VCaP (cell line): ENCODE measurements at regions not wholly inside any gene's neighbourhood (a gene's known extent, or its start where the extent isn't known, plus 50 kb on each side); places are given as distances from the start of the nearest gene placed in this dataset.

Experiments used
- H3K27ac ChIP-seq: fragments of 450-650 bp; 2 replicates; pipeline ENCODE4 v1.5.1; 2017
- TF ChIP-seq, protein P1 (sequence below): fragments of 450-650 bp; conservative IDR thresholded peaks from 2 replicates; pipeline ENCODE4 v1.5.1; 2017; ENCODE audit warnings: mild to moderate bottlenecking, moderate library complexity

- TF ChIP-seq, protein P1, sequence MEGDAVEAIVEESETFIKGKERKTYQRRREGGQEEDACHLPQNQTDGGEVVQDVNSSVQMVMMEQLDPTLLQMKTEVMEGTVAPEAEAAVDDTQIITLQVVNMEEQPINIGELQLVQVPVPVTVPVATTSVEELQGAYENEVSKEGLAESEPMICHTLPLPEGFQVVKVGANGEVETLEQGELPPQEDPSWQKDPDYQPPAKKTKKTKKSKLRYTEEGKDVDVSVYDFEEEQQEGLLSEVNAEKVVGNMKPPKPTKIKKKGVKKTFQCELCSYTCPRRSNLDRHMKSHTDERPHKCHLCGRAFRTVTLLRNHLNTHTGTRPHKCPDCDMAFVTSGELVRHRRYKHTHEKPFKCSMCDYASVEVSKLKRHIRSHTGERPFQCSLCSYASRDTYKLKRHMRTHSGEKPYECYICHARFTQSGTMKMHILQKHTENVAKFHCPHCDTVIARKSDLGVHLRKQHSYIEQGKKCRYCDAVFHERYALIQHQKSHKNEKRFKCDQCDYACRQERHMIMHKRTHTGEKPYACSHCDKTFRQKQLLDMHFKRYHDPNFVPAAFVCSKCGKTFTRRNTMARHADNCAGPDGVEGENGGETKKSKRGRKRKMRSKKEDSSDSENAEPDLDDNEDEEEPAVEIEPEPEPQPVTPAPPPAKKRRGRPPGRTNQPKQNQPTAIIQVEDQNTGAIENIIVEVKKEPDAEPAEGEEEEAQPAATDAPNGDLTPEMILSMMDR: no peak
- no peak overlapping the region for H3K27ac ChIP-seq
Measured at GRCh38 chr12:67594888-67595287, 53.7 kb upstream of the DYRK2 start.

DNA sequence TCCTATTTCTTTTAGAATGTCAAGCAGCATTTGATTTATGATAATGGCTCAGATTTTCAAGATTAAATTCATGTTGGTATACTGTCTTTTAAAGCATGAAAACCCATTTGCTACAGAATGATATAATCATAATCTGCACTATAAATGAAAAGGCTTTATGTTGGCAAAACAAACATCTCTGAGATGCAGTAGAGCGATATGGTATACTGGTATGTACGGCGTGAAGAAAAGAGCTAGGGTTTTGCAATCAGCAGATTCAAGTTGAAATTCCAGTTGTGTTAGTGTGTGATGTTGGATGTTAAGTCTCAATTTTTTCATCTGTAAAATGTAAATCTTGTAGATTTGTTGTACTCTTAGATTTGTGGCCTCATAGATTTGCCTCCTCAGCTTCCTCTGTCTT is 53.2 kb upstream of the DYRK2 start:
- TF ChIP-seq, protein P1: no peak
- H3K27ac ChIP-seq: no peak overlapping the region

DNA sequence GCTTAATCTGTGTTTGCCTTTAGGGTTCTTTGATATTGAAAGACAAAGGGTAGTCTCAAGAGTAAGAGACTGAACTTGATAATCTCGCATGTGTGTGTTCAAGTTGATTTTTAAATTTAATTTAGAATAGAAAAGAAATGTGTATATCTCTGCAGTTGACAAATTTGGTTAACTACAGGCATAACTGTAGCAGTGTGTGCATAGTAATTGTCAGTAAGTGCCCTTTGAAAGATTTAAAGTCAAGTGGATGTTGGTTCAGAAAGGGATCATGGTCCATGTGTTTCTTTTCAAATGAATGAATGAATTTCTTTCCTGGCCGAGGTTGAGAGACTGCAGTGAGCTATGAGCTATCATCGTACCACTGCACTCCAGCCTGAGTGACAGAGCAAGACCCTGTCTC is 49.9 kb upstream of the DYRK2 start:
- TF ChIP-seq, protein P1: no peak
- H3K27ac ChIP-seq: no peak overlapping the region
